Stimulated activated CD8-positive, alpha-beta memory T cell treated with anti-CD3 and anti-CD28 coated beads, Interleukin-4, amount 100 ng/mL, for 4 hours (primary cell): ENCODE measurements at regions not wholly inside any gene's neighbourhood (a gene's known extent, or its start where the extent isn't known, plus 50 kb on each side); places are given as distances from the start of the nearest gene placed in this dataset.
"Not testable (repeated sequence)": the region's sequence is repeated elsewhere in the genome, so short reads cannot be mapped to it uniquely, and the experiment has no call there.

ENCODE experiments used
- DNase-seq, 2 donors: peaks; one replicate each; pipeline ENCODE4 v3.0.0-alpha.2; 2020; ENCODE audit warnings: low read depth in 2 of 2, low spot score in 1 of 2

DNA sequence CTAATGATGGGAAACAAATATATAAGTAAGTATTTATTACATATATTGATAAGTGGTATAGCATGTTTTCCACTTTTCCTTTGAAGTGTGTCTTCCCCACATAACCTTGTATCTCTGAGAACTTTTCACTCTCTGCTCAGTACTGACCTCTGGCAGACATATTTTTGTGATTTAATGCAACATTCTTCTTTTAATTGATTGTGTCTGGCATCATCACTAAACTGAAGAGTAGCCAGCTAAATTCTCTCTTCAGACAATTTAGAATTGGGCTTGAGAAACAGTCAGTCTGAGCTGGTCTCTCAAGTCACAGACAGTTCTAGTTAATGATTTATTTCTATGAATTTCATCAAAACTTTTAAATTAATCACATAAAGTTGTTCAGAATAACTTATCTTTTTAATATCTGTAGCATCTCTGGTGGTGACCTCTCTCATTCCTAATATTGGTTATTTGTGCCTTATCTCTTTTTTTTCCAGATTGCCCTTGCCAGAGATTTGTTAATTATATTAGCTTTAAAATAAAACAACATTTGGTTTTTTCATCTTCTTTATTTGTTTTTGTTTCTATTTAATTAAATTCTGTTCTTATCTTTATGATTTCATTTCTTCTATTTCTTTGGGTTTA is 230.0 kb upstream of the VLDLR start:
- DNase-seq: not testable (repeated sequence)

DNA sequence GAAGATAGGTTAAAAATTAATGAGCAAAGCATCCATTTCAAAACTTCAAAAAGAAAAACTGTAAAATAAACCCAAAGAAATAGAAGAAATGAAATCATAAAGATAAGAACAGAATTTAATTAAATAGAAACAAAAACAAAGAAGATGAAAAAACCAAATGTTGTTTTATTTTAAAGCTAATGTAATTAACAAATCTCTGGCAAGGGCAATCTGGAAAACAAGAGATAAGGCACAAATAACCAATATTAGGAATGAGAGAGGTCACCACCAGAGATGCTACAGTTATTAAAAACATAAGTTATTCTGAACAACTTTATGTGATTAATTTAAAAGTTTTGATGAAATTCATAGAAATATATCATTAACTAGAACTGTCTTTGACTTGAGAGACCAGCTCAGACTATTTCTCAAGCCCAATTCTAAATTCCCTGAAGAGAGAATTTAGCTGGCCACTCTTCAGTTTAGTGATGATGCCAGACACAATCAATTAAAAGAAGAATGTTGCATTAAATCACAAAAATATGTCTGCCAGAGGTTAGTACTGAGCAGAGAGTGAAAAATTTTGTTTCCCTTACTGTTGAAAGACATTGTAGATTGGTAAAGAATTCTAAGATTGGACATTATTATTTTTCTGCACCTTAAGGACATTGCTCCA is 227.4 kb upstream of the VLDLR start:
- not testable (repeated sequence) for DNase-seq

DNA sequence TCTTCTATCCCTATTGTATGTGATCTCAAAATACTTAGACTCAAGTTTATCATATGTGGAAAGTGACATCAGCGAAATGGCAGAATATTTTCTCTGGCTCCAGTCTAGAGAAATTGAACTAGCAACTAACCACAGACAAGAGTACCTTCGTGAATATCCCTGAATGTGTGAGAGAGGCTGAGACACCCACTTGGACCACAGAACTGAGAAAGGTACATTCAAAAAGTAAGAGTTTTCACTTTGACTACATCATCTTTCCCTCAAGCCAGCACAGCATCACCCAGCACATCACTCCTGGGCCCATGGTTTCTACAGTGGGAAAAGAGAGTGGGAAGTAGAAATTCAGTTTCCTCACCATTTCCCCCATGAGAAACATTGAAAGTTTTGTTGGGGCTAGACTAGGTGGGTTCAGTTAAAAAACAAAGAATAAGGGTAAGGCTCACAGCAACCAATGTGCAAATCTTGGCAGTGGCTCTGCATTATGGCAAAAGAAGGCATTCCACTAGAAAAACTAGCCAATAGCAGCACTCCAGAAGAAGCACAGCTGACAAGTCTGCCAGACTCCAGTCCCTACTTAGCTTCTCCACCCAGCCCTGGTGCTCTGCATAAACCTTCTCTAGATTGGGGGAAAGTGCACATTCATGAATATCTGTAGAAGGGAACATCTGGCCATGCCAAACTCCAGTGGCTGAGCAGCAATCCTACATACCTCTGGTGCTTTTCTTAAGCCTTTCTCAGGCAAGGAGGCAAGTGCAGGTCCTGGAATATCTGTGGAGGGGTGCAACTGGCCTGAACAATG is 225.6 kb upstream of the VLDLR start:
- DNase-seq: no peak

DNA sequence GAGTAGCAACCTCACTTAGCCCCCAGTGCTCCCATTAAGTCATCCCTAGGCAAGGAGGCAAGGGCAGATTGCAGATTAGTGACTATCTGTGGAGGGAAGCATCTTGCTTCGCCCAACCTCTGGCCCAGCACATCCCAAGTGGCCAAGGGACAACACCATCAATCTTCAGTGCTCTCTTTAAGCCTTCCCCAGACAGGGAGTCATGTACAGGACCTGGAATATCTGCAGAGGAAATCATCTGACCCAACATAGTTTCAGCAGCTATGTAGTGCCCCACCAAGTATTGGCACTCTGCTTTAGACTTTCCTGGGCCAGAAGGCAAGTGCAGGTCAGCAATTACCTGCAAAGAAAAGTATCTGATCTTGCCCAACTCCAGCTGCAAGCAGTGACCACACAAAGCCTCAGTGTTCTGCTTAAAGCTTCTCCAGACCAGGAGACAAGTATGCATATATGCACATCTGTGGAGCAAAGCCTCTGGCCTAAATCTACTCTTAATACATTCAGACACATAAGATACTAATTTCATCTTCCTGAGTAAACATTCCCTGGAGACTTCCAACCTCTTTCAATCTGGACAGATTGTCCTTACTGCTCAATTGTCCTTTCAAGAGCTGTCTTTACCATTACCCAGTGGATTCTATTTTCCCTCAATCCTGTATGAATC is 224.8 kb upstream of the VLDLR start:
- DNase-seq: no peak

DNA sequence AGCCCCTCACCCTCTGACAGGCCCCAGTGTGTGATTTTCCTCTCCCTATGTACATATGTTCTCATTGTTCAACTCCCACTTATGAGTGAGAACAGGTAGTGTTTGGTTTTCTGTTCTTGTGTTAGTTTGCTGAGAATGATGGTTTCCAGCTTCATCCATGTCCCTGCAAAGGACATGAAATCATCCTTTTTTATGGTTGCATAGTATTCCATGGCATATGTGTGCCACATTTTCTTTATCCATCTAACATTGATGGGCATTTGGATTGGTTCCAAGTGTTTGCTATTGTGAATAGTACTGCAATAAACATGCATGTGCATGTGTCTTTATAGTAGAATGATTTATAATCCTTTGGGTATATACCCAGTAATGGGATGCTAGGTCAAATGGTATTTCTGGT is 223.7 kb upstream of the VLDLR start:
- DNase-seq: not testable (repeated sequence)

DNA sequence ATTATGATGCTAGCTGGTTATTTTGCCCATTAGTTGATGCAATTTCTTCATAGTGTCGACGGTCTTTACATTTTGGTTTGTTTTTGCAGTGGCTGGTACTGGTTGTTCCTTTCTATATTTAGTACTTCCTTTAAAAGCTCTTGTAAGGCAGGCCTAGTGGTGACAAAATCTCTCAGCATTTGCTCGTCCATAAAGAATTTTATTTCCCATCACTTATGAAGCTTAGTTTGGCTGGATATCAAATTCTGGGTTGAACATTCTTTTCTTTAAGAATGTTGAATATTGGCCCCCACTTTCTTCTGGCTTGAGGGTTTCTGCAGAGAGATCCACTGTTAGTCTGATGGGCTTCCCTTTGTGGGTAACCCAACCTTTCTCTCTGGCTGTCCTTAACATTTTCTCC is 219.8 kb upstream of the VLDLR start:
- not testable (repeated sequence) for DNase-seq

DNA sequence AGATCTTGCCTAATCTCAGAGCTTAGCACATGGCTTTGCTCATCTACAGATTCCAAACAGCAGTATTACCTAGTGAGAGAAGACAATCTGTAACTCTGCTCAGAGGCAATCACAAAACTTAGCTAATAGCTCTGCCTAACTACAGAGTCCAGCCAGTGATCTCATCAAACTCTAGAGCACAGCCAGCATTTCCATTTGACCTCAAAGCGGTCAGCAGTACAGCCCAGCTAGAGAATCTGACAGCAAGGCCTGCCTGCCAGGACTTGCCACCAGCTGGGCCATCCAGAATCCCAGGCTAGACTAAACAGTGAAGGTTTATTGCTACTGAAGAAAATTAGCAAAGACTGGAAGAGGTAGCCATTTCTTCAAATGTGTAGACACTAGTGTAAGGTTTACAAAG is 217.9 kb upstream of the VLDLR start:
- DNase-seq: no peak

DNA sequence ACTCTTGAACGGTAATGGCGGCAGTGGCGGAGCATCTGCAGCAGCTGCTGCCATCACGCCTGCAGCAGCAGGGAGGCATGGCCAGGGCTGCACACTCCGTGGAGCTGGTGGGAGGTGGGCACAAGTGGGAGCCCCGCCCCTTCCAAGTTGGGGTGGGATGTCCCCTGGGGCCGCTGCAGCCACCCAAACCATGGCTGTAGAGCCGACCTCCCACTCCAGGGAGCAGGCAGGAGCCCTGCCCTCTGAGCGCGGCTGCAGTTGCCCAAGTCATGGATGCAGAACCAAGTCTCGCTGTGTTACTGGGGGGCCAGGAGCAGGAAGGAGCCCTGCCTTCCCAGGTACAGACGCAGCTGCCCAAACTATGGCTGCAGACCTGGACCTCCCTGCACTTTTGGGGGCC is 215.3 kb upstream of the VLDLR start:
- no peak for DNase-seq

DNA sequence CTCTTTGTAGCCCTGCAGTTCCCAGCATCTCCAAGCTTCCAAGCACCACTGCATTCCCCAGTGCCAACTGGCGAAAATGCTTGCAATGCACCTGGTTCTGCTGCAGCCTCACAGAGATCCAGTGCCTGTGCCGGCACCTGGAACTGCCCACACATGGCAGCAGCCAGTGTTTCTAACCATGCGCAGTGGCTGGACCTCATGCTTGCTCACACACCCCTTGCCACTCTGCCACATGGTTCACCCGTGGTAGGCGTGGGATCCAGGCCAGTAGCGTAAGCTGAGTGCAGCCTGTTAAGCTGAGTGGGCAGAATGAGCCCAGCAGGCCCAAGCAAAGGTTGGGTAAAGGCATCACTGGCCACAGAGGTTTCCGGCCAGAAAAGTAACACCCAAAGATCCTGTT is 214.1 kb upstream of the VLDLR start:
- DNase-seq: no peak

DNA sequence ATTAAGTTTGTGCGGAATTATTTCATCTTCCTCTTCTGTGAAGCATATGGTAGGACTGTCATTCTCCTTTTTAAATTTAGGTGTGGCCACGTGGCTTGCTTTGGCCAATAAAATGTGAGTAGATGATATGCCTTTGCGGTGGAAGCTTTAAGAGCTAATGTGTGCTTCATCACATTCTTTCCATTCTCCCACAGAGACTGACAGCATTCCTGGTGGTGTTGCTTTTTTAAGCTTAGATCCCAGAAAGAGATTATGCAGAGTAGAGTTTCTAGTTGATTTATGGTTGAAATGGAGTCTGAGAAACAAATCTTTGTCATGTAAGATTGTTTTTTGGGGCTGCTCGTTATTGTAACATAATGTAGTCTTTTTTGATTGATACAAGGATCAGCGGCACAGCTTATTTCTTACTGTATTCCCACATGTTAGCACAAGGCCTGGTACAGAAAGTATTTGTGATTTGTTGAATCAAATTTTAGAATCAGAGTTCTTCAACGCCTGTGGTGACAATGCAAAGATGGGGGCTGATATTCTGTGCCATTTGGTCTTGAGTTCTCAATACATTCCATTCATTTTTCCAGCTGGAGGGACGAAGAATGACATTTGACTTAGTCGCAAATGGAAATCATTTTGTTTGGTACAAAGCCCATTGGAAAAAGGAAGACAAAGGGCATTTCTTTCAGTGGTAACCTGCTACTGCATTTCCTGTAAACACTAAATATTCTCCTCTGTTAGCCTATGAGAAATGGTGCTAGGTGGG is 209.9 kb upstream of the VLDLR start:
- DNase-seq: no peak

DNA sequence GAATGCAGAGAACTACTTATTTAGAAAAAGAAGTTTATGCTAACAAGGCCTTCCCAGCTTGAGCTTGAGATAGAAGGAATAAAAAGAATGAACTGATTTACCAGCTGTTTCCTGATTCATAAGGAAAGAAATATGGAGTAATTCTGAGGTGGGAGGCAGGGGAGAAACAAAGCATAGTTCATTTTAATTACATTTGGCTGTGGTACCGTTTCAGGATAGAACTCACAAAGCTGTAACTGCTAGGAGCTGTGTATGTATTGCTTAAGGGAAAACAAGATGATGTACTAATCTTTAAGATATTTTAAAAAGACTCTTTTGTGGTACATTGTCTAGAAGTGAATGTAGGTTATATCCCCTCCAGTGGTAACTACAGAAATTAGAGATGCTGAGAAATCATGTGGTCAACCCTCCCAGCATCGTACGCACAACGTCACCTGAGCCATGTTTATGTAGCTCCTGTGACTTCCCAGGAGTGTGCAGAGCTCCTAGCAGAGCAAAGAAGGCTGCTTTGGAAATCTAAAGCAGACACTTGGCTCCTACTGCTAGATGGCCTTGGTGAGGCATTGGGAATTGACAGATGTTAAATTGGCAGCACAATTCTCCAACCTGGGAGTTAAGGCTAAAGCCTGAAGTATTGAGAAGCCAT is 208.3 kb upstream of the VLDLR start:
- DNase-seq: no peak

DNA sequence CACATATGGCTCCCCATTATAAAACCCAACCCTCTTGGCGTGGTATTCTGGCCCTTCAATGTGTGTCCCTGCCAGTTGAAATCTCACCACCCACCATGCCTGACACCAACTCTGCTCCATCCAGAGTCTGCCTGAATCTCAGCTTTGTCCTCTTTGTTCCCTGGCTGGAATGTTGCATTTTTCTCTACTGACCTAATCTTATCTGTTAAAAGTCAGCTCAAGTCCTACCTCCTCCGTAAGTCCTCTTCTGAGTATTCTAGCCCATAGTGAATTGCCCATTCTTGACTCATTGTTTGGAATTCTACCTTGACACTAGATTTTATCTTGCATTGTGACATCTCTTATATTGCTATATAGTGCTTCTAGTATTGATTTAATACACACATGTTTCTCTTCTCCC is 207.1 kb upstream of the VLDLR start:
- no peak for DNase-seq

DNA sequence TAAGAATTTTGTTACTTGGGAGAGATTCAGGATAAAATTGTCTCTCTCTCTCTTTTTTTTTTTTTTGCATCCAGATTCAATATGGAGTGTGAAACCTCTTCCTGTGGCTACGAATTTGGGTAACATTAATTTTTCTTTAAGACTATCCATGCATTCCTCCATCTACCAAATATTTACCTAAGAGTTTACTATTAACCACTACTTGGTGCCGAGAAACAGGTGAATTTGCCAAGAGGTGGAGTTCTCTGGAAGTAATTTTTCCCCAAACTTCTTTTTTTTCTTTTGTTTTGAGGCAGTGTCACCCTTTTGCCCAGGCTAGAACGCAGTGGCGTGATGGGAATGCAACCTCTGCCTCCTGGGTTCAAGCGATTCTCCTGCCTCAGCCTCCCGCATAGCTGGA is 206.3 kb upstream of the VLDLR start:
- no peak for DNase-seq

DNA sequence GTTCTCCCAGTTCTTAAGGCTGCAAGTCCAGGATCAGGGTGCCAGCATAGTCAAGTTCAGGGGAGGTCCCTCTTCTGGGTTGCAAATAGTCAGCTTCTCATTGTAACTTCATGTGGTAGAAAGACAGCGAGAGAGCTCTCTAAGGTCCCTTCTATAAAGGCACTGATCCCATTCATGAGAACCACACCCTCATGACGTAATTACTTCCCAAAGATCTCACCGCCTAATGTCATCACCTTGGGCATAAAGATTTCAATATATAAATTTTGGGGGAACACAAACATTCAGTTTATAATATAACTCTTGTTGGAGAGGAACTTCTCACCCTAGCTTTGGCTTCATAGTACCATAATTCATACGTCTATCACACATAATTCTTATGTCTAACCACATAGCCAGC is 203.9 kb upstream of the VLDLR start:
- no peak for DNase-seq

DNA sequence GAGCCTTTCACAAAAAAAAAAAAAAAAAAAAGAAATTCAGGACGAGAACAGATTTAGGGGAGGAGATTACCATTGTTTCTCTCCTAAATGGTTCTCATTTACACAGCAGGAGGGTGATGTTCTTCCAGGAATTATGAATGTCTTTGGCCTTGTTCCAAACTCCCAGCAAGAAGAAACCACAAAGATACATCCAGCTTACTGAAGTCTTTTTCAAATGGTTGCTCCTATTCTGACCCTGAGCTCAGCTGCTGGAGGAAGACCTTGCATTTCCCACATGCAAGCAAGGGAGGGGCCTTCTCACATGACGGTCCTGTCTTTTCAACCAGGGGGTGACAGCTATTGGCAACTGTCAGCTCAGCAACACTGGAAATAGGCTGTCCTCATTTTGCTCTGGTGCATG is 203.0 kb upstream of the VLDLR start:
- DNase-seq: no peak

DNA sequence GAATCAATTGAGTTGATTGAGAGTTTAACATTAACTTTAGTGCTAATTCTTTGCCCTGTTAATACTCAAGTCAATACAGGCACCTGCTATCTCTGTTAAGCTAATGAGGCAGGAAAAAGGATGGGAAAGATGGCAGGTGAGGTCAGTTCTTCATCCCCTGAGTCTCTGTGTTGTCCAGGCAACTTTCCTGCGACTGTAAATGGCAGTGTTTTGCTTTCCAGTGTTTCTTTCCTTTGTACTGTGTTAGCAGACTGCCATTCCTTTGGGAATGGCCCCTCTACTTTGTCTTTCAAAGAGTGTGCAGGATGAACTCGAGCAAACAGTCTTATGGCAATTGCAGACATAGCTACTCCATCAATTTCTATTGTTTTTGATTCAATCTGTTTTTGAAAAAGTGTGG is 202.2 kb upstream of the VLDLR start:
- no peak for DNase-seq

DNA sequence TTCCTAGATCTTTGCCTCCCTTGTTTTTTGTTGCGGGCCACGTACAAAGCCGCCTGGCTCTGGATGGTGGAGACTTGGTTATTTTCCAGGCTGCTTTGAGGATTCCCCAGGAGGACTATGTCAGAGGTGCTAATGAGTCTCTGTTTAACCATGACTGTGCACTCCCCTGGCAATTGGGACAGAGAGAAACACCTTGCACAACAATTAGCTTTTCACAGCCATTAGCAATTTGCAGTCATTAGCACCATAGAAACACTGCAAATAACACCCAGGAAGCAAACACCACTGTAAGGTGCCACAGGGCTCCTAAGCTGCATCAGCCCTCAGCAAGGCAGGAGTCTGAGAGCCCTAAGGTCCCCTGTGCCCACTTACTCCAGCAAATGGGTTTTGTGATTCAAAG is 201.0 kb upstream of the VLDLR start:
- no peak for DNase-seq

DNA sequence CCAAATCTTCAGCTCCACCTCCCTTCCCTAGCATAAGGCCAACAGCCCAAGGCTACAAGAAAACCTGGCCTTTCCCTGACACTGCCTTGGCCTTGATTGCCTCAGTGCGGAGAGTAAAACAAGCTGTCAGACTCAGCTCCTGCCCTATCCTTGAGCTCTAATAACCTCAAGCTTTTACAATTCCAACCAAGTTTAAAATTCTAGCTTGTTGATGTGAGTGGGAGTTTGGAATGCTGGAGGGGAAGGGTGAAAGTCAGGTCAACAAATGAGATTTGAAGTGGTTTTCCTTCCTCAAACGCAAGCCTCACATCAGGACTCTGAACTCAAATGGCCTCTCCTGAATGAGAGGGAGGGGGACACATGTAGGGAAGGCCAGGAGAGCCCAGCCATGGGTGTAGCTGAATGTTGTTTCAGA is 197.0 kb upstream of the VLDLR start:
- no peak for DNase-seq

DNA sequence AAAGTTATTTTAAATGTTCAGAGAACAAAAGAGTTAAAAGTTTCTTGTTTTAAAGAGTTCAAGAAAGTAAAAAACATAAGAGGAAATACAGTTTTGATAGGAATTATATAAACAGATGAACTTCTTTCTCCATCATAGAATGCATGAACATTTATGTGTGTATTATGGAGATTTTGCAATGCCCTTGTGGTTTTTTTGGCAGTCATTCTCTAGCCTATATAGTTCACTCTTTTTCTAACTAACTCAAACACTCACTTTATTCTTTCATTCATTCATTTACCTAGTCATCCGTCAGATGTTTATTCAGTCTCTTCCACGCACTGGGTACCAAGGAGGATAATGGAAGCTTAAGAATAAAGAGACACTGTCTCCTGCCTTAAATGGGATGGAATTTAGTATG is 195.9 kb upstream of the VLDLR start:
- DNase-seq: no peak

DNA sequence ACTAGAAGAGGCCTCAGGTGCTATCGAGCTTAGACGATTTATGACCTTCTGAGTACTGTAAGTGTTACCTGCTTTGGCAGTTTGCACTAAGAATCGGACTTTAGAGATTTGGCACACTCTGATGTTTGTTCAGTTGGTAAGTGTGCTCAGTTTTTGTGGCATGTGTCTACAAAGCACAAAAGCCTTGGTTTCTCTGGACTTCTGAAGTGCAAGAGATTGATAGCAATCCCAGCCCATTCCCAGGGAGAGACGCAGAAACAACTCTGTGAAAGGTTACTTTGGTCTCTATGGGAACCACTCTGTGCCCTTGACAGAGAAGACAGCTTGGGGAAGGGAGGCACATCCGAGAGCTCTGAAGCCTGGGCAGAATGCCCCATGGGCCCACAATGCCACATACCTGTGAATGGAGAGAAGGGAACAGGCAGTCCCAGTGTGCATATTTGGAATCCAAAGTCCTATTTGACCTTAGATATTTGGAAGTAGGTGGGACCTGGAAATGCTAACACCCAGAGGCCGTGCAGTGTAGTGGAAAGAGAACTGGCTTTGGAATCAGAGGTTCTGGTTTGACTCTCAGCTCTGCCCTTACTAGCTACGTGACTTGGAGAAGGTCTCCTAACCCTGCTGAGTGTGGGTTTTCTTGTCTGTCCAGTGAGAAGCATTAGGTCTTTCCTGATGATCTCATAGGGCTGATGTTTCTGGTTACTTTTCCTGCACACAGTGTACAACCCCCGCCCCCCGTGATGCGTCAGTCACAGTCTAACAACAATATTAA is 194.3 kb upstream of the VLDLR start:
- DNase-seq: no peak
